ENCODE measurements at regions not wholly inside any gene's neighbourhood (a gene's known extent, or its start where the extent isn't known, plus 50 kb on each side); places are given as distances from the start of the nearest gene placed in this dataset.

DNA sequence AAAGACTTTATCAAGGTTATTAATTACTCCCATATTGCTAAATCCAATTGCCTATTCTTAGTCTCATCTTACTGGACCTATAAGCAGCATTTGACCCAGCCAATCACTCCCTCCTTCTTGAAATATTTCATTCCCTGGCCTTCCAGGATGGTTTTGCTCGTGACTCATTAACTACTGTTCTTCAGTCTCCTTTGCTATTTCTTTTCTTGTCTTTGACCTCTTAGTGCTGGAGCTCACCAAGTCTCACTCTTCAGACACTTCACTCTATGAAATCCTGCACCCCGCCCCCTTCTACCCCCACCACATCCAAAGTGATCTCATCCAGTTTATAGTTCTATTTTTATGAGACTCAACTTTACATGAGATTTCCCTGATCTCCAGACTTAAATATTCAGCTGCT is 803.1 kb upstream of the WWC1 start:
- TF ChIP-seq EZH2 (IDR thresholded peaks at IDR 0.05) (no peak), POLR2AphosphoS5 (IDR thresholded peaks at IDR 0.05; ENCODE audit: borderline replicate concordance, low read depth, low read length) (no peak), FOXP2 (optimal IDR thresholded peaks at IDR 0.05; ENCODE audit: control extremely low read depth, extremely low read length, insufficient read depth) (no peak)
